HG02840 (cell line): ENCODE measurements at regions not wholly inside any gene's neighbourhood (a gene's known extent, or its start where the extent isn't known, plus 50 kb on each side); places are given as distances from the start of the nearest gene placed in this dataset.

ENCODE experiments used
- ATAC-seq: cut with Tn5 transposase; IDR thresholded peaks from one replicate; pipeline ENCODE4 v1.9.1; 2021; ENCODE audit warnings: mild to moderate bottlenecking, moderate library complexity, moderate number of reproducible peaks; ENCODE audit not compliant: unreplicated experiment, low FRiP score

DNA sequence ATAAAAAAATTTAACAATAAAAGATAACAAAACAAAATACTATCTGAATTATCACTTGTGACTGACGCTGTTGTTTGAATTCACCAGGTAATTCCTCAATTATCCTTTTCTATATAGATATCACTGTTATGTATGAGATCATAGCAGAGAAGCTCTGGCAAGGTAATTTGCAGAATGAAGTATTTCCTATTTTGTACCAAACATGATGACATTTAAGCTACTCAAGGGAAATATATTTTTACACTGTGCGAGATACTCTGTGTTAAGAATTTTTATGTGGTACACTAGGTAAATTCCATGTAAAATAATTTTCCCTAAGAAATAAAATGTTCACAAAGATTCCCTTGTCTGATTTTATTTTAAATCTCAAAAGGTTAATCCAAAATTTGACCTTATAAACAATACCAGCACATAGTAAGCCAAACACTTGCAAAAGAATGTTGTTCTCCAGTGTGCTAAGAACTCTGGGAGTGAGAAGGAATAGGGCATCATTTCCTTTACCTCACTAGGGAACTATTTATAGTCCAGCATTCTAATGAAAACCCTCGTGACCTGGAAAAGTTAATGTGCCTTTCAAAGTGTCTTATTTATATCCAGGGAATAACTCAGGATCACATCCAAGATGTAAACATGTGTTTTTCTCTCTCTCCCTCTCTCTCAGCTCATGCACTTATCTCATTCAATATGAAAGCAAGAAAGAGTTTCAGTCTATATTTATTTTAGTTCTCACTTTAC, 115.2 kb upstream of the RAP1B start:
- no peak for ATAC-seq

DNA sequence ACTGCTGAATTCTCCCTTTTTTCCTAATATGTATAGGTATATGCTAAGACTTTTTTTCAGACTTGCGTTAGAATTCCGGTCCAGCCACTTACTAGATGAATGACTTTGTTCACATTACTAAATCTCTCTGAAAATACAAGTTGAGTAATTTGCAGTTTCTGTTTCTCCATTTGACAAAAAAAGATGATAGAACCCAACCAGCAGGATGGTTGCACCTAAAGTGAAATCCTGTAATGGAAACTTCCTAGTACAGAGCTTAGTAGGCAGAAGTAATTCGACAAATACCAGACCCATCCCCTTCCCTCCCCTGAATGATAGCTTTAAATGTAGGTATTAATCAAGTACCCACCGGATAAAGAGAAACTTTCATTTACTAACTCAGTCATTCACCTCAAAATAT, 113.6 kb upstream of the RAP1B start:
- no peak for ATAC-seq

DNA sequence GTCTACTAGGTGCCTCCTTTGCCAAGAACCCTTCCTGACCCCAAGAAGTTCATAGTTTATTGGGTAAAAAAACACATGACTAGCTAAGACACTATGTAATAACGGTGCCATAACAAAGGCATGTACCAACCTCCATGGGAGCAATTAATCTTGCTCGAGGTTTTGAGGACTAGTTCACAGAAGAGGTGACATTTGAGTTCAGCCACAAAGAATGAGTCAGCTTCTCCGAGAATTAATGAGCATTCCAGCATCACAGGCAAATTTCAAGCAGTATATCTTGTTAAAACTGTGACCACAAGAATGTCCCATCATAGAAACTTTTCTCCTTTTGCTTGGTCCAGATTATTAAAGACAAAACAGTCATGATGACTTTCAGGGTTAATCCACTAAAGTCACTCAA, 113.0 kb upstream of the RAP1B start:
- no peak for ATAC-seq

DNA sequence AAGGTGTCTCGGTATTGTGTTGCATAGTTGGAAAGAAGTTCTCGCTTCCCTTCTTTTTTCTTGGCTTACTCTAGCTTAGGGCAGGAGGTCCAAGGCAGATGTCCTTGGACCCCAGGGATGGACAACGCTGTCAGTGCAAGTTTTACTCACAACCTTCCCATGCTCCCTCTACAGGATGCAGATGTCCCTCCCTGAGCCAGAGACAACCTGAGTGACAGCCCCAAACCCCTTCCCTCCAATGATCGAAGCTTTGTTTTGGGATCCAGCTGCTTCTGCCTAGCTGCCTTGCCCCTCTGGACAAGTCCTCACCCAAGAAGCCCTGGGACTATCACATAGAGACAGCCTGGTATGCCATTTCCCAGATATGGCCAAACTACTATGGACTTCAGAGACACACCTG, 112.0 kb upstream of the RAP1B start:
- no peak for ATAC-seq

DNA sequence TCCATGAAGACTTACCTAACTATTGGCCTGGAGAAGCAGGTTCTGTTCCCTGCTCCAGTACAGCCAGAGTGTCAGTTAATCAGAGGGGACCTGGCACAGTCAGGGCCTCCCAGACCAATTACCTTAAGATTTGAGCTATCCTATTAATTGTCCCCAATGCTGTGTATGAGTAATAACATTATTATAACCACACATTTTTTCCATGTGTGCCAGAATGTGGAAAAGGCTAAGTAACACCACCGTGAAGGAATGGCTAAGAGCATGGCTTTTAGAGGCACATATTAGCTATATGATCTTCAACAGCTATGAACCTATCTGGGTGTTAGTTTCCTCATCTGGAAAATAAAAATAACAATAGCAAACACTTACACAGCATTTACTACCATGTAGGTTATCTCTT, 111.1 kb upstream of the RAP1B start:
- no peak for ATAC-seq

- ATAC-seq, result no peak
Observed at GRCh38 chr12:68501226-68501625, 109.5 kb upstream of the RAP1B start.

DNA sequence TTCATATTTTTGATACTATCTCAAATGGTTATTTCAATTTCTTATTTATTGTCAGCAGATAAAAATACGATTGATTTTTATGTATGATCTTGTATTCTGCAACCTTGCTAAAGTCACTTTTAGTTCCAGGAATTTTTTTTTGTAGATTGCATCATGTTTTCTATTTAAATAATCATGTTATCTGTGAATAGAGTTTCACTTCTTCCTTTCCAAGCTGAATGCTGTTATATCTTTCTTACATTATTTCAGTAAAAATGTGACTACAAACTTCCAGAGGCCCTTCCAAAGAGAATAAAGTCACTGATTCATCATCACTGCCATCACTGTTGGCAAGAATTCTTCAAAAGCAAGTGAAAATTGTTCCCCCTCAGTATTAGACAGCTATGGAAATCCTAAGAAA, 104.7 kb upstream of the RAP1B start:
- ATAC-seq, result no peak

GRCh38 chr12:68506619-68507018, 104.1 kb upstream of the RAP1B start:
- ATAC-seq, result no peak

DNA sequence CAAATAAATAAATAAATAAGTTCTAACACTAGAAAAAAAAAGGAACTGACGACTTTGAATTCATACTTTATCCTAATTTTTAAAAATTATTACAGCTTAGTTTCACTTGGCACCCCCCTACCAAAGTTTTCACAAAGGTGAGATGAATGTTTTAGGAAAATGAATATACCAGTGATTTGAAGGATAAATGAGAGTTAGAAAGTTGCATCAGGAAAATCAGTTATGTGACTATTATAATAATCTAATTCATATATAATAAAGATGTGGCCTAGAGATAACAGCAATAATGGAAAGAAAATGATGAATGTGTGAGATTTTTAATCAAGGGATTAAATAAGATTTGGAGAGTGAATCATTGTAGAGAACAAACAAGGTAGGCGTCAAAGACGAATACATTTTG, 103.0 kb upstream of the RAP1B start:
- ATAC-seq, result no peak

GRCh38 chr12:68508576-68508975, 102.1 kb upstream of the RAP1B start:
- no peak for ATAC-seq

GRCh38 chr12:68509242-68509641, 101.5 kb upstream of the RAP1B start:
- no peak for ATAC-seq

GRCh38 chr12:68510397-68510796, 100.3 kb upstream of the RAP1B start:
- ATAC-seq, result no peak

- ATAC-seq, result no peak
Observed at GRCh38 chr12:68514807-68515411, 95.8 kb upstream of the RAP1B start.

DNA sequence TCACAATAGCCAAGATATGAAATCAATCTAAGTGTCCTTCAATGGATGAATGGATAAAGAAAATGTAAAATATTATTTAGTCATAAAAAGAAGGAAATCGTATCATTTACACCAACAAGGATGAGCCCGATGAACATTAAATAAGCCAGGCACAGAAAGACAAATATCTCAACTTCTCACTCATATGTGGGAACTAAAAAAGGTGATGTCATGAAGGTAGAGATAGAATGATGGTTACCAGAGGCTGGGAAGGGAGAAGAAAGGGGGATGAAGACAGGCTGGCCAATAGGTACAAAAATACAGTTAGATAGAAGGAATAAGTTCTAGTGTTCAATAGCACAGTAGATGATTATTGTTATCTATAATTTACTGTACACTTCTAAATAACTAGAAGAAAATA, 94.9 kb upstream of the RAP1B start:
- ATAC-seq, result no peak

DNA sequence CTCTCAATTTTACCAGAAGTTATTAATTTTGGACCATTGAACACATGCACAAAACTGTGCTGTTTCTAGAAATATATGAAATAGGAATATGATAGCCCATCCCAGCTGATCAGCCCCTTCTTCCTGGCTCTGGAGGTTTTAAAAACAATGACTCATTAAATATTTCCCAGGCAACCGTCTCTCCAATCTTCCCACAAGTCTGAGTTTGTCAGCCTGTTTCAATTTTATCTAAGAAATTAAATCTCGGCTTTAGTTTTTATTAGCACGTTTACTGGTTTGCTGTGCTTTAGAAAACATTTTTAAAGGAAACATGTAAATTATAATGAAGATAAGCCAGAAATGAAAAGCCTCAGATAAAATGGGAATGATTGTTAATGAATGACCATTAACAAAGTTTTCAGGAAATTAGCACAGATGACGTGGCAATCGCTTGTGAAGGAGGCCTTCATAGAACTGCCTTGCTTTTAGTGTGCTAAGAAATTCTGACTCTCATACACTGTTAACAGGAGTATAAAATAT, 89.3 kb upstream of the RAP1B start:
- no peak for ATAC-seq

DNA sequence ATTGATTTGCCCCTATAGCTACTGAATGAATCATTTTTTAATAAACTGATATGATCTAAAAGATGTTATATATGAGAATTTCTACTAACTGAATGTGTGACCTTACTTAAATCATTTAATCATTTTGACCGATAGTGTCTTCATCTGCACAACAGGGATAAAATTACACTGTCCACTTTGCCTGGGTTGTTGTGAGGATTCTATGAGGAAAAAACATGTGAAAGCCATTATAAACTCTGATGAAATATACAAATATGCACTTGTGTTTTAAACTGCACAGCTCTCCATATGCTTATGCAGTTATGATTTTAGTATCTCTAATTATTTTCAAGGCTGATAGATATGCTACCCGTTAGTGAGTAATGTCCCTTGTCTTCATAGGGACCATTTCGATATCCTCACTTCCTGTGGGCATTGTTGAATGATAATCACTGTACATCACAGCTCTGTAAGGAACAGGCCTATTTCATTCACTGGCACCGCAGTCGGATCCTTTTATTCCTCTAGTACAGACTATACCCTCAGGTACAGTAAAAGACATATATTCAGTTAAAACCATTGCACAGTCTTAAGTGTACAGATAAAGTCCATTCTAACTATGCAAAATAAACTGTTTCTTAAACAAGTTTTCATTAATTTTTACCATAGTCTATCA, 88.7 kb upstream of the RAP1B start:
- ATAC-seq, result no peak

DNA sequence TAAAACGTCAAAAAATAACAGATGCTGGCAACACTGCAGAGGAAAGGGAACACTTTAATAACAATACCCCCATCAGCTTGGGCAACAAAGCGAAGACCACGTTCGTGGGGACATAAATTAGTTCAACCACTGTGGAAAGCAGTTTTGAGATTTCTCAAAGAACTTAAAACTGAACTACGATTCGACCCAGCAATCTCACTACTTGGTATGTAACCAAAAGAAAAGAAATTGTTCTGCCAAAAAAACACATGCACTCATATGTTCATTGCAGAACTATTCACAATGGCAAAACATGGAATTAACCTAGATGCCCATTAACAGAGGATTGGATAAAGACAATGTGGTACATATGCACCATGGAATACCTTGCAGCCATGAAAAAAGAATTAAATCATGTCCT, 81.2 kb upstream of the RAP1B start:
- no peak for ATAC-seq

GRCh38 chr12:68529869-68530268, 80.8 kb upstream of the RAP1B start:
- ATAC-seq, result no peak

DNA sequence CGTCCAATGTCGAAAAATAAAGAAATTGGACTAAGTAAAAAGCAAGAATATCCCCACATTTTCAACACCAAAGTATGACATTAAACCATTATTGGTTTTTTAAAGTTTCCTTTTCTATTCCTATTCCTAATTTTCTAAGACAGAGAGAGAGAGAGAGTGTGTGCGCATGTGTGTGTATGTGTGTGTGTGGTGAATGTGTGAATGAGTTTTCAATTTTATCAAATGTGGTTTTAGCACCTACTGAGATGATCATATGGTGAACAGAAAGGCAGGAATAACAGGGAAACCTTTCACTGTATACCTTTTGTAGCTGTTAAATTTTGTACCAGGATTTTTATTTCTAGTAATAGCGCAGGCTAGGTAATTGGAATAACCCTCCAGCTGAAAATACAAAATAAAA, 80.4 kb upstream of the RAP1B start:
- ATAC-seq, result no peak

DNA sequence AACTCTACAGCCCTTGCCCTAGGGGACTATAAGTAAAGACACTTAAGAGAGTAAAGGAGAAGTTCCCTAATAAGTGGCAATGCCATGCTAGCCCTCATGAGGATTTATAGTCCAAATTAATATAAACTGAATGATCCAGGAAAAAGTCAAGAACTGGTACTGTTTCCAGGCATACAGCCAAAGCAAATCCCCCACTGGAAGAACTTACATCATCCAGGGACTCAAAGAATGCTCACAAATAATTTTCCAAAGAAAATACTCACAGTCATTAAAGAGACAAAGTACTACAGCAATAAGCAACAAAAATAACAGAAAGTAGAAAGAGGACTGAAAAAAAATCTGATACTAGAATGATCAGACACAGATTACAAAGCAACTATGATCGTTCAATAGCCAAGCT, 79.7 kb upstream of the RAP1B start:
- no peak for ATAC-seq

DNA sequence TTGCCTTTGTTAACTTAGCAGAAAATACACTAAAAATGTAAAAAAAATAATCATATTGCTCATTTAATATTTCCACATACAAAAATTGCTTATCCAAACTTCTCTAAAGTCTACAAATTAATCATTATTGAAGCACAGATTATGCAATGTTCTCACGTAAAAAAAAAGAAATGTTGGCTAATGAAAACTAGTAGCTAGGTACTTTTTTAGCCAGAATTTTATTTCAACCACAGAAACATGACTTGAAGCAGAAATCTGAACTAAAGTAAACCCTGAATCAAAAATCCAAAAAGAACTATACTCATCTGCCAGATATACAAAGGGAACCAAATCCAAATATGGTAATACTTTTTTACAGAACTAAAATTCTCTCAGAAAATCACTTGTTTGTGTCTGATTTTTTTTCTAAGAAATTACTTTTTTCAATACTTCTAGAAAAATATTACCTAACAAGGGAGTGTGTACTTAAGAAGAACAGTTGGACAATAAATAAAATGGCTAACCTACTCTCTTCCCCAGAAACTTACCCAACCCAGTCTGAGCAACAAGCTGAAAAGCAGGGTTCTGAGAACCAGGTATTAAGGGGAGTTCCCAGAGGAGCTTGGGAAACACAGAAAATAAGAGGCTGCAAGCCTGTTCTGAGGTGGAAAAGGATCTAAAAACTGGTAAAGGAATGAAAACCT, 78.4 kb upstream of the RAP1B start:
- no peak for ATAC-seq
